KOPT-K1 (cell line): ENCODE measurements at regions not wholly inside any gene's neighbourhood (a gene's known extent, or its start where the extent isn't known, plus 50 kb on each side); places are given as distances from the start of the nearest gene placed in this dataset.
"Not testable (repeated sequence)": the region's sequence is repeated elsewhere in the genome, so short reads cannot be mapped to it uniquely, and the experiment has no call there.

ENCODE experiments used
- H3K27ac ChIP-seq: fragments of 200-600 bp; sonication (generic); 2 replicates; pipeline ENCODE4 v1.5.1; 2016; ENCODE audit warnings: antibody characterized with exemption, mild to moderate bottlenecking, low read depth, low read length; ENCODE audit not compliant: poor library complexity, severe bottlenecking
- H3K36me3 ChIP-seq: fragments of 200-600 bp; sonication (generic); 2 replicates; pipeline ENCODE4 v1.5.1; 2017; ENCODE audit warnings: antibody characterized with exemption, mild to moderate bottlenecking, low read length, moderate library complexity; ENCODE audit not compliant: insufficient read depth
- H3K9me3 ChIP-seq: fragments of 200-600 bp; sonication (generic); 2 replicates; pipeline ENCODE4 v1.5.1; 2017; ENCODE audit warnings: antibody characterized with exemption, low read length, mild to moderate bottlenecking; ENCODE audit not compliant: insufficient read depth, poor library complexity, severe bottlenecking

DNA sequence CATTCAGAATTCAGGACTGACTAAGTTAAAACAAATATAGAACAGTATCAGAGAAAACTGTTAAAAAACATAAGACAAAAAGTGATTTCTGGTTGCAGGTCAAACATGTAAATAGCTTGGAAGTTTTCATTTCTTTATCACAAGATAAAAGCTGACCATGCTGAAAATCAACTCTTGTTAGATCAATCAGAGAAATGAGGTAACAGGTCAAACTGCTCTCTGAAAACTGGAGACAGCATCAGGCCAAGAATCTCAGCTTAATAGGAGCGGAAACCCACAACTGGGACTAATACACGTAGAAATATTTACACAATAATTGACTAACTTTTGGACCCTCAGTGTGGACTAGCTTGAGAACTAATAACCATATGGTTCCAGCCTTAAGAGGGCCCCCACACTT, 1012.8 kb upstream of the EDIL3 start:
- Histone ChIP-seq H3K36me3 (no peaks in the 10 kb centered on the region), H3K9me3 (no peaks in the 10 kb centered on the region), H3K27ac (no peak overlapping the region)

DNA sequence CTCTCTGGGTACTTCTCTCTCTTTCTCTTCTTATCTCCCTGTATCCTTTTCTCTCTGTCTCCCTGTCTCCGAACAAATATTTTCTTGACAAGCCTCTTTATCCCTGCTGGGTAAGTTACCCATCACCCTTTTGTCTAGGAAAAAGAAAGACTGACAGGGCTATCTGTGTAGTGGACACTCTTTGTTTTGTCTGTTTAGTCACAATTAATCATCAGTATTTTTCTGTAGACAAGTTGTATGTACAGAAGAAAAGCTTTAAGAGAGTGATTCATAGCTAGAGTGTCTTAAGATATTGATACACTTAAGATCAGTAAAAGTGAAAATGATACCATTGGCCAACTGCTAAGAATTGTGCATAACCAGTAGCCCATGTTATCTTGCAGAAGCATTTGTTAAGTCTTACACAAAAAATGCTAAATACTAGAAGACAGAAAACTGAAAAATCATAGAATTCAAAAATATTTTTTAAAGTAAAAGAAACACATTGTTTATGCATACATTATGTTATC, 1043.8 kb upstream of the EDIL3 start:
- no peaks in the 10 kb centered on the region for H3K36me3 ChIP-seq
- H3K9me3 ChIP-seq: no peaks in the 10 kb centered on the region
- no peak overlapping the region for H3K27ac ChIP-seq

DNA sequence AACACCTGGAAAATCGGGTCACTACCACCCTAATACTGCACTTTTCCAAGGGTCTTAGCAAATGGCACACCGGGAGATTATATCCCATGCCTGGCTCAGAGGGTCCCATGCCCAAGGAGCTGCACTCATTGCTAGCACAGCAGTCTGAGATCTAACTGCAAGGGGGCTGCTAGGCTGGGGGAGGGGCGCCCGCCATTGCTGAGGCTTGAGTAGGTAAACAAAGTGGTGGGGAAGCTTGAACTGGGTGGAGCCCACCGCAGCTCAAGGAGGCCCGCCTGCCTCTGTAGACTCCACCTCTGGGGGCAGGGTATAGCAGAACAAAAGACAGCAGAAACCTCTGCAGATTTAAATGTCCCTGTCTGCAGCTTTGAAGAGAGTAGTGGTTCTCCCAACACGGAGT, 1047.0 kb upstream of the EDIL3 start:
- H3K36me3 ChIP-seq, H3K27ac ChIP-seq, H3K9me3 ChIP-seq: not testable (repeated sequence)

GRCh38 chr5:85441156-85441555, 1056.5 kb upstream of the EDIL3 start:
- Histone ChIP-seq H3K36me3 (no peaks in the 10 kb centered on the region), H3K27ac (no peak overlapping the region), H3K9me3 (no peaks in the 10 kb centered on the region)

GRCh38 chr5:85441853-85442252, 1057.2 kb upstream of the EDIL3 start:
- H3K9me3 ChIP-seq: no peaks in the 10 kb centered on the region
- no peak overlapping the region for H3K27ac ChIP-seq

DNA sequence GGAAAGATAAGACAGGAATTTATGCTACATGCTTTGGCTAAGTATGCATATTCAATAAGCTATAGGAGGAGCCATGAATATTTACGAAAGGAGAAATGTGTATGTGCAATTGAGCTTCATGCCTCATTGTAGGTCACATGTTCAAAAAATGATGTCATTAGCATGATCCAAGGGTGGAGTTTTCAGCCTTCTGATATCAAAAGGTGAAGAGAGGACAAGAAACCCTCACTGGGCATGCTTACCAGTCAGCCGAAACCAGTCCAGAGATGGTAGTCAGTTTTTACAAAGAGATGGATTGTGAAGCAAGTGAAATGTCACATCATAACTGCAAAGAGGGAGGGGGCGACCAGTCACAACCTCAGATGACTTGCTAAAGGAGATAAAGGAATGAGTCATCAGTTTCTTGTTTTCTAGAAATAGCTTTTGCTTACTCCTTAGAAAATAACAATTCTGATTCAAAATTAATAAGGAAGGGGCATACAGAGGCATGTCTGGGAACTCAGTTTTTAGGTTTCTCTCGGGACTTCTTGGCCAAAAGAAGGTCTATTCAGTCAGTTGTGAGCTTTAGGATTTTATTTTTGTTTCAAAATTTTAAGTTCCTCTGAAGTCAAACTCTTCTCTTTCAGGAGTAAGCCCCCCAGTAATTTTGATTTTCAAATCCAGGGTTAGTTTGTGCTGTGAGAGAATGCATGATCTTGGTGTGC, 1067.8 kb upstream of the EDIL3 start:
- Histone ChIP-seq H3K36me3 (no peaks in the 10 kb centered on the region), H3K27ac (no peak overlapping the region)

More at GRCh38 chr5:85441853-85442252, 1057.2 kb upstream of the EDIL3 start:
- no peaks in the 10 kb centered on the region for H3K36me3 ChIP-seq

GRCh38 chr5:85453026-85453349, 1068.3 kb upstream of the EDIL3 start:
- Histone ChIP-seq H3K9me3 (no peaks in the 10 kb centered on the region), H3K27ac (no peak overlapping the region), H3K36me3 (no peaks in the 10 kb centered on the region)

More for the DNA sequence above, 1067.8 kb upstream of the EDIL3 start:
- no peaks in the 10 kb centered on the region for H3K9me3 ChIP-seq

- H3K9me3 ChIP-seq: no peaks in the 10 kb centered on the region
- H3K36me3 ChIP-seq: no peaks in the 10 kb centered on the region
- no peak overlapping the region for H3K27ac ChIP-seq
These were observed 1073.6 kb upstream of the EDIL3 start for GRCh38 chr5:85458319-85458718.

DNA sequence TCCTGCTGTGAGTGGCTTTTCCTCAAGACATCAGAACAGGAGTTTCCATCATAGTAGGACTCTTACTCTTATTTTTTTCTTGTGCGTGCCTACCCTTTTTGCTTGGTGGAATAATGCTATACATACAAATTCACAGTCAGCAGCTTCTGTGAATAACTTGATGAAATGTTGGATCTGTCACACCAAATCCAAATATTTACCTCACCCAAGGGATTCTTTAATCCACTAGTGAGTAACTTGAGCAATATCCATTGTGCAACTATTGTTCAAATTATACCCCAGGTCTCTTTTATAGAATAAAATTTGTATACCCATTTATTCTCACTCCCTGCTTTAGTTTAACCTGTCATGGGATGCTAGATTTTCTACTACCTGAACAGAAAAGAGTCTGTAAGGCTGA, 1078.3 kb upstream of the EDIL3 start:
- H3K27ac ChIP-seq: no peak overlapping the region
- H3K36me3 ChIP-seq: no peaks in the 10 kb centered on the region
- H3K9me3 ChIP-seq: no peaks in the 10 kb centered on the region

- no peaks in the 10 kb centered on the region for H3K36me3 ChIP-seq
- H3K9me3 ChIP-seq: no peaks in the 10 kb centered on the region
- no peak overlapping the region for H3K27ac ChIP-seq
These were observed 1081.7 kb upstream of the EDIL3 start for GRCh38 chr5:85466423-85466822.

DNA sequence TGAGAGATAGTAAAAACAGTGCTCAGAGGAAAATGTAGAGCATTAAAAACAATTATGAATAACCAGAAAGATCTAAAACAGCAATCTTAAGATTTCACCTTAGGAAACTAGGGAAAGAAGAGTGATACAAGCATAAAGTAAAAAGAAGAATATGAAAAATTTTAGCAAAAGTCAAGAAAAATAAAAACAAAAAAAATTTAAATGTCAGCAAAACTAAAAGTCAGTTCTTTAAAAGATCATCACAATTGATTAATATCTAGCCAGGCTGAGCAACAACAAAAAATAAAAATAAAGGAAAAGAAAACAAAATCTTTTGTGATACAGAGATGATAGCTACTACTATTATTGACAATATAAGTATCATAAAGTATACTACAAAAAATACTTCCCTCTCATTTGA, 1088.1 kb upstream of the EDIL3 start:
- Histone ChIP-seq H3K9me3 (no peaks in the 10 kb centered on the region), H3K36me3 (no peaks in the 10 kb centered on the region), H3K27ac (no peak overlapping the region)

DNA sequence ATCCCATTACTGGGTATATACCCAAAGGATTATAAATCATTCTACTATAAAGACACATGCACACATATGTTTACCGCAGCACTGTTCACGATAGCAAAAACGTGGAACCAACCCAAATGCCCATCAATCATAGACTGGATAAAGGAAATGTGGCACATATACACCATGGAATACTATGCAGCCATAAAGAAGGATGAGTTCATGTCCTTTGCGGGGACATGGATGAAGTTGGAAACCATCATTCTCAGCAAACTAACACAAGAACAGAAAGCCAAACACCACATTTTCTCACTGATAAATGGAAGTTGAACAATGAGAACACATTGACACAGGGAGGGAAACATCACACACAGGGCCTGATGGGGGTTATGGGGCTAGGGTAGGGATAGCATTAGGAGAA, 1090.5 kb upstream of the EDIL3 start:
- H3K9me3 ChIP-seq, H3K27ac ChIP-seq, H3K36me3 ChIP-seq: not testable (repeated sequence)

DNA sequence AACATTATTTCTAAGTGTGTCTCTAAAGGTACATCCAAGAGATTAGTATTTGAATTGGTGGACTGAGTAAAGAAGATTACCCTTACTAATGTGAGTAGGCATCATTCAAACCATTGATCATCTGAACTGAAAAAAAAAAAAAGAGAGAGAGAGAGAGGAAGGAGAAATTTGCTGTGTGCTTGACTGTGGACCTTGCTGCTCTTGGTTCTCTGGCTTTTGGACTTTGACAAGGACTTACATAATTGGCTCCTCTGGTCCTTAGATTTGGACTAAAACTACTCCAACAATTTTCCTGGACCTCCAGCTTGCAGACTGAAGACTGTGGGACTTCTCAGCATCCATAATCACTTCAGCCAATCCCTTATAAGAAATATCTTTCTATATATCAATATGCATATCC, 1091.9 kb upstream of the EDIL3 start:
- H3K36me3 ChIP-seq: no peaks in the 10 kb centered on the region

DNA sequence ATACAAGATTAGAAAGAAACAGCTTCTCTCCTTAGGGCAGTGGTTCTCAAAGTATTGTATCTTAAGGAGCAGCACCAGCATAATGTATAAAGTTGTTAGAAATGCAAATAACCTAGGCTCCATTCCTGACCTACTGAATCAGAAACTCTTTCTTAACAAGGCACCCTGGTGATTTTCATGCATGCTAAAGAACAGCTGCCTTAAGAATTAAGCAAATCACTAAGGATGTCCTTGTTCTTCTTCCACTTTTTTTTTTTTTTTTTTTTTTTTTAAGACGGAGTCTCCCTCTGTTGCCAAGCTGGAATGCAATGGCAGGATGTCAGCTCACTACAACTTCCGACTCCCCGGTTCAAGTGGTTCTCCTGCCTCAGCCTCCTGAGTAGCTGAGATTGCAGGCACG, 1095.2 kb upstream of the EDIL3 start:
- Histone ChIP-seq H3K27ac (no peak overlapping the region), H3K36me3 (no peaks in the 10 kb centered on the region), H3K9me3 (peaks cover 7% of the 10 kb centered on the region)

More for the DNA sequence above, 1091.9 kb upstream of the EDIL3 start:
- no peaks in the 10 kb centered on the region for H3K9me3 ChIP-seq
- no peak overlapping the region for H3K27ac ChIP-seq

DNA sequence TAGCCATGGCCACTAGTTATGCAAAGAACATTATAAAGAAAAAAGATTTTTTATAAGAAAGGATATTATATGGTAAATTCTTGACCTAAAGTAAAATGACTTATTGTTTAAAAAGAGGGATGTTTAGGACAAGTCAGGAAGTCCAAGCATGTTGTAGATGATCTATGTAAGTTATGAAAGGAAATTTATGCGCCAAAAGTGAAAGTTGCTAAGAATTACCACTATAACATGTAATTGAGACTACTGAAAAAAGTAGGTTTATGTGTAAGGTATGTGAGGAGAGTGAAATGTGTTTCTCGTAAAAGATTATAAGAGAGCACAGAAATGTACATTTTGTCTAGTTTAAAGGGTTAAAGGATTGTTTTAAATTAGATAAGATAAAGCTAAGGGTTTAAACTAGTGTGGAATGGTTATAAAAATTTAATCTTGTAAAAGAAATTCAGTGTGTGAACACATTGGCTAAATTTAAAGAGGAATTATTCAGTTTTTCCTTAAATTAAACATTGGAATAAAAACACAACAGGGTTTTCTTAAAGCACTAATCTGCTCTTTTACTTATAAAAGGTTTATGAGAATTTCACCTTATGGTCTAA, 1100.4 kb upstream of the EDIL3 start:
- Histone ChIP-seq H3K36me3 (no peaks in the 10 kb centered on the region), H3K9me3 (peaks cover 10% of the 10 kb centered on the region), H3K27ac (no peak overlapping the region)

GRCh38 chr5:85488295-85488694, 1103.6 kb upstream of the EDIL3 start:
- Histone ChIP-seq H3K9me3 (peaks cover 10% of the 10 kb centered on the region), H3K27ac (no peak overlapping the region), H3K36me3 (no peaks in the 10 kb centered on the region)
